ENCODE measurements at regions not wholly inside any gene's neighbourhood (a gene's known extent, or its start where the extent isn't known, plus 50 kb on each side); places are given as distances from the start of the nearest gene placed in this dataset.

GRCh38 chr2:425243-425642, 137.4 kb upstream of the ALKAL2 start:
- no peak for DNase-seq

DNA sequence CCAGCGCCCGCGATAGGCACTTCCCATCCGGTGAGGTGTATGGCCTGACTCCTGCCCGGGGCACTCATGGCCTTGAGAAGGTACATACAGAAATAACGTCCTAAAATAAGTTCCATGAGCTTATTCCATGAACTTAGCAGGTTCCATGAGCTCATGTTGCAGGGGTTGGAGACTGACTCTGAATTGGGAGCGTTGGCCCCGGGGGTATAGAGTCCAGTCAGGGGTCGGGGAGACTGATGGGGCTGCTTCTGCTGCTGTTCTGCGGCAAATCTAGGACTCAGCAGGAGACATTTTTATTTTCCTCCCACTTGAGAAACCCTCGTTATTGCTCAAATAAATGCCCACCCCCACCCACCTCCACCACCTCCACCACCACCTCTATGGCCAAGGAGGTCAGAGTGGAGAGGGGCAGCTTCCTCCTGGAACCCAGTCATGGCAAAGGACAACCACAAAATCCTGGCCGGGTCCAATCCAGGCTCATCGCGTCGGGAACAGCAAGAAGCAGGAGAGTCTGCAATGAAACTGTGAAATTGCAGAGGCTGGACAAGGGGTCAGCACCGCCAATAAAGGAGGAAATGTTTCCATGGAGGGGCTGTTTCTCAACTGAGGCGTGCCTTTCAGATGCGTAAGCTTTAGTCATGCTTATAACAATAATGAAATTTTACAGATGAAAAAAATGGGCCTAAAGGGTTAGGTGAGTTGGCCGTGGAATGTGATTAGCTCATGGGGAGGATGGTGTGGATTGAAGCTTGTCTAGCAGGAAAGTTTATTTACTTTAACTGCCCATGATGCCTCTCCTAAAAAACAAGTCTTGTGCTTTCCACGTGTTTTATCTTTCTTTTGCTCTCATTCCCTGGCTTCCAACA, 136.6 kb upstream of the ALKAL2 start:
- DNase-seq = no peak

DNA sequence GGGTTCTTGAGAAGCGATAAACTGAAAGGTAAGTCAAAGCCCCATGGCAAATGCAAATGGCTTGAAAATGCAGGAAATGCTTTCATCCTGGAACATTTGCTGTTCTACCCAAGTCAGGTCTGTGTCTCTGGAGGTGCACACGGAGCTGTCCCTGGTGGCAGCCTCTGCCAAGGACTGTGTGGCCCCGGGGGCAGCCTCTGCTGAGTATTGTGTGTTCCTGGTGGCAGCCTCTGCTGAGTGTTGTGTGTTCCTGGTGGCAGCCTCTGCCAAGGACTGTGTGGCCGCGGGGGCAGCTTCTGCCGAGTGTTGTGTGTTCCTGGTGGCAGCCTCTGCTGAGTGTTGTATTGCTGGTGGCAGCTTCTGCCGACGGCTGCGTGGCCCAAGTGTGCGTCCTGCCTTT, 135.6 kb upstream of the ALKAL2 start:
- no peak for DNase-seq

DNA sequence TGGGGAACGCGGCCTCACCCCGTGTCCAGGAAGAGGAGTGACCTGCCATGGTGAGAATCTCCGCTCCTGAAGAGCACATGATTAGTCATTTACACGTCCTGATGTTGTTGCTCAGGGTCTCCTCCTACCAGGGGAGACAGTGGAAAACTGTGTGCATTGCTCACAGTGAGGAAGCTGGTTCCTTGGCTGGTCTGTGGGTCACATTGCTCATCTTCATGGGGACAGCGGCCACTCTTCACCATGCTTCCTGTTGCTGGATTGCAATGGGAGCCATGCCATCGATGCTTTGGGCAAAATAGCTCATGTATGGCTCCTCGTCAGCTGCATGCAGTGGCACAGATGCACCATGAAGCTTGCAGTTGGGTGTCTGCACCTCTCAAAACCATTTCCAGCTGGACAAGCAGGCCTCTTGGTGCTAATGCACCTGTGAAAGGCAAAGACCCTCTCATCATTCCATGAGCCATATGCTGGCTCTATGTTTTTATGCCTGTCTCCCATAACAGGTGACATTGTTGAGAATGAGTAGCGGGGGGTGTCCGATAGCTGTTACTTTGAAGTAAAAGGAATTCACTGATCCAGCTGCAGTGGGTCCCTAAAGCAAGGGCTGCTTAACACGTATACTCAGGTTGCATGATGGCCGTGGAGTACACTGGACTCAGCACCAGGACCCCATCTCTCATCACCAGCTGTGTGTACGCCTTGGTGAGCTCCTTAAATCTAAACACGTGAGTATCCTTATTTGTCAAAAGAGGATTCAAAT, 135.0 kb upstream of the ALKAL2 start:
- no peak for DNase-seq

GRCh38 chr2:421406-421805, 133.5 kb upstream of the ALKAL2 start:
- DNase-seq = no peak

GRCh38 chr2:419687-420317, 131.9 kb upstream of the ALKAL2 start:
- DNase-seq = no peak

GRCh38 chr2:417662-418061, 129.8 kb upstream of the ALKAL2 start:
- no peak for DNase-seq

DNA sequence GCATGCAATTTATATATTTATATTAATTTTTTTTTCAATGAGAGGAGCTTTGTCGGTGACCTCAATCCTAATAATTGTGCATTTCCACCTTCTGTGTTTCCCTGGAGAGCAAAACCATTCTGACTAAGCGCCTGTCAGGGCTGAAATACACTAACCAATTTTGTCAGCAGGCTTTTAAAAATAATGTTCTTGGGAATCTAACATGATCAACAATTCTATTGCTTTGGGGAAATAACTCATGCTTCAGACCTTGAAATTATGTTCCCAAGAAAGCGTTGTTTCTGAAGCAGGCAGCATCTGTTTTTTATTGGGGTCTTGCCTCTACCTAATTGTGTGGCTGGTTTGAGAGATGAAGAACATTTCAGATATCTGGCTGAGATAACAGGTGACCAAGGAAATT, 129.1 kb upstream of the ALKAL2 start:
- no peak for DNase-seq

DNA sequence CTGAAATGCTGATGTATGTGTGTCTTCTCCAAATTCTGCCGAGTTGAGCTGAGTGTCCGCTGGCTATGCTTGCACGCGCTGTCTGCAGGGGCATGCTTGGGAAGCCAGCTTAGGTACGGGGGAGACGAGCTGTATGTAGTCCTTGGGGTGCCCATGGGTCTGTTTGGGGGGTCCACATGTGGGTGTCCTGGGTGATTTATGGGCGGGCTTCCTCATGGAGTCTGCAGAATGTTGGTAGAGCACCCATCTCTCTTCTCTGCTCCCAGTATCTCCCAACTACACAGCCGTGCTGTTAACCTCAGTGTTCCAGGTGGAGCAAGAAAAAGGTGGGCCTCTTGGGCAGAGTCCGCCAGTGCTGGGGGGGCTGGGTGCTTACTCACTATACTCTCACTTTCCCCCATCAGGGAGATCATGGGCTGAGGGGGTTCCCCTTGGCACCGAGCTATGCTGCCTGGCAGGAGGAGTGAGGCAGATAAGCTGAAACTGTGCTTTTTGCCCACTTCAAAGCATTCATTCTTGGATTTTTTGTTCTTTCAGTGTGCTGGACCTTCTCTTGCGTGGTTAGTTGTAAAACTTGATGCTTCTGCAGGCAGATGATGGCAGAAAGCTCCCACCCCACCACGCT, 128.2 kb upstream of the ALKAL2 start:
- DNase-seq = no peak

DNA sequence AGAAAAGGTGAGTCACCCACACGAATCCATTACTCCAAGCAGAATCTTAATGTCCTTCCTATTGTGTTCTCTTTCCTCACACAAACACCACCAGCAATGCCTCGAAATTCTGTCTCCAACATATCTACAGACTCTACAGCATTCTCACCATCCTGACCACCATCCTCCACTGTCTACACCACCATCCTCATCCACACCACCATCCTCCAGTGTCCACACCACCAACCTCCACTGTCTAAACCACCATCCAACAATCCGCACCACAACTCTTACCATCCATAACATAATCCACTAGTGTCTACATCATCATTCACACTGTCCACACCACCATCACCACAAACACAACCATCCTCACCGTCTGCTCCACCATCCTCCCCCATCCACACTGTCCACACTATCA, 121.6 kb upstream of the ALKAL2 start:
- DNase-seq = no peak

- no peak for DNase-seq
Measured at GRCh38 chr2:407630-408029, 119.7 kb upstream of the ALKAL2 start.

DNA sequence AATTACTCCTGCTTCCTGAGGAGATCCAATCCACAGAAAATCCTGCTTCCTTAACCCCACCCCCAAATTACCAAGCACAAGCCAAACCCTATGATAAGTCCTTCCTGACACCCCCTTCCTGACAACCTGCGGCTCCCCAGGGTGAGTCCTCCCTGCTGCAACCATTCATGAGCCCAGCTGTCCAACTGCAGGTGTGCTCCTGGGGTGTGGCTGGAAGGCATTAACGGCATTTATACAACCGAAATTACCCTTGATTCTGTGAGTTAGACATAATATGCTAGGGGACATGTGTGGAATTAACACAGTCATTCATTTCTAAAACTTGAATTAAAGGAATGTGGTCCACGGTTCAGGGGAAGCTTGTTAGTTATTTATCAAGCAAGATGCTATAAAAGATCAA, 119.0 kb upstream of the ALKAL2 start:
- no peak for DNase-seq

DNA sequence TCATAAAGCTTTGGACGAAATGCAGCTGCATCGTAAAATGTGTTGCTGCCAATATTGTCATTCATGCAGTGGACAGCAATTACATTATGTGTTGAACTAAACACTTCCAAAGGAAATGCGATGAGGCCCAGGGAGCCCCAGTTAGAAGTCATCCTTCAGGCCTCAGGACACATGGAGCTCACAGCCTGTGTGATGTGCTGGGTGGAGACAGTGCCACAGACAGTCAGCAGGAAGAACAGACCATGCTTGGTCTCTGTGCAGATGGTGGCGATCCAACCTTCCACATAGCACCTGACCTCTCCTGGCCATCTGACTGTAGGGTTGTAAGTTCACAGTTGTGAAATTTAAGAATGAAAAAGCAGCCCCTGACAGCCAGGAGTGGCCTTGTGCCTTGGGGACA, 118.3 kb upstream of the ALKAL2 start:
- DNase-seq = no peak

- DNase-seq = no peak
Measured at GRCh38 chr2:404581-404980, 116.7 kb upstream of the ALKAL2 start.

DNA sequence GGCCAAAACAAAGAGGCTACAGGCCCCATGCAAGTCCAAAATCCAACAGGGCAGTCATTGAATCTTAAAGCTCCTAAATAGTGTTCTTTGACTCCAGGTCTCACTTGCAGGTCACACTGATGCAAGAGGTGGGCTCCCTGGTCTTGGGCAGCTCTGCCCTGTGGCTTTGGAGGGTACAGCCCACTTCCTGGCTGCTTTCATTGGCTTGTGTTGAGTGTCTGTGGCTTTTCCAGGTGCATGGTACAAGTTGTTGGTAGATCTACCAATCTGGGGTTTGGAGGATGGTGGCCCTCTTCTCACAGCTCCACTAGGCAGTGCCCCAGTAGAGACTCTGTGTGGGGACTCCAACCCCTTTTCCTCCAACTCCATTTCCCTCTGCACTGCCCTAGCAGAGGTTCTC, 115.8 kb upstream of the ALKAL2 start:
- DNase-seq = no peak

DNA sequence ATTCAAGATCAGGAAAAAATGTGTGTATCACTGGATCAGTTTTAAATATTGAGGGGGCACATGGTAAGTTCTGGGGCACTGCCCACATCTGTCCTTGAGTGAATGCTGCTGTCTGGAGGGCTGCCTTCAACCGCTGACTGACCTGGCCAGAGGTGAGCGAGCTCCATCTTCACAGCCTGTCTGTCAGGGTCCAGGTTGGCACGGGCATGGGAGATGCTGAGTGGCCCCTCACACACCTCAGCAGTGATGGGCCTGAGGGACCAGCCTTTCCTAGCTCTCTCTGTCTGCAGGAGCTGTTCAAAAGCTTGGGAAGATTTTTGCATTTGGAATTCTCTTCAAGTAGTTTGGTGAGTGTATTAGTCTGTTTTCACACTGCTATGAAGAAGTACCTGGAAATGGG, 114.8 kb upstream of the ALKAL2 start:
- DNase-seq = no peak

DNA sequence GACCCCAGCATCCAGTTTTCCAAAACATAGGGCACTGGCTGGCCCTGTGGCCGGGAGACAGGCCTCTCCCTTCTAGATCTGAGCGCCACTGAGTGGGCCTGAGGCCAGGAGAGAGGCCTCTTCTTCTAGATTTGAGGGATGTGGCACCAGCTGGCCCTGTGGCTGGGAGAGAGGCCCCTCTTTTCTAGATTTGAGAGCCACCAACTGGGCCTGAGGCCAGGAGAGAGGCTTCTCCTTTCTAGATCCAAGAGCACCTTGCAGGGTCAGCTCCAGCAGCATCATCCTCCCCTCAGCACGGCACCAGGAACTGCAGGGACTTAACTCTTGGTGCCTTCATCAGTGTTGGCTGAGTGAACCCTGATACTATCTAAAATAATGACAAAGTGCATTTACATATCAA, 114.3 kb upstream of the ALKAL2 start:
- DNase-seq = no peak

DNA sequence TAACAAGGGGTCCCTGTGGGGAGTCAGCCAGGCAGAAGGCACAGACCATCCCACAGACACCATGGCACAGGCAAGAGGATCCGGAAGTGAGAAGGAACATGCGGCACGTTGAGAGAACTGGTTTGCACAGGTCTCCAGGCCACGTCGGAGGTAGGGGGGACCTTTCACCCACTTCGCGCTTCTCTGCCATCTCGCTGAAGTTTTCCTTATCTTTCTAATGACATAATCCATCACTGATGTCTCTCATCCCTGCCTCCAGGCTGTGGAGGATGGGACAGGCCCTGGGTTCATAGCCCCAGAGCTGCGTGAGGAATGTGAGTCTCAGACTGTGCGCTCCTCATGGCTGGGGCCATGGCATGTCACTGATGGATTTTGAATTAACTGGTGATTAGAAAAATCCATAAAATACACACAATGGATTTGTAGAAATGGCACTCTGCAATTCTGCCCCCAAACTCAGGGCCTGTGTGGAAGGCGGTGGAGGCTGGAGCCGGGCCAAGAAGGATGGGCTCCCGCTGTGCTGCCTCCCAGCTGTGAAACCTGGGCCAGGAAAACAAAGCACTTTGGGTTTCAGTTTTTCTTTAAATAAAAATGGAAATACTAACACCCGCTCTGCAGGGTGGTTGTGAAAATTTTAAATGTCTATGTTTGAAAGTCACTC, 113.3 kb upstream of the ALKAL2 start:
- no peak for DNase-seq

DNA sequence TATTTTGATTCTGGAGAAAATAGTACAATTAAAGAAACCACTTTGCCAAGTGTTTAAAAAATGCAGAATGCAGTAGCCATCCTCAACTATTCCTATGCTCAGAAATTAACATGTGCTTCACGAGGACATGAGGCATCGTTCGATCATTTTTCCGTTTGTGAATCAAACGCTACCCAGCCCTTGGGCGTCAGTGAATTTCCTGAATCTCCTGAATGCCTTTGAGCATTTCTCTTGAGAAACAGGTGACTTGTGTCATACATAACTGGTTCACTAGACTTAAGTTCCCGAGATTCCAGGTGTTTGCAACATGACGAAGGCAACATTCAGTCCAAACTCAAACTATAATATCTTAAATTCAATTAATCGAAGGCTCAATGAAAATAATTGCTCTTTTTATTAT, 110.0 kb upstream of the ALKAL2 start:
- no peak for DNase-seq

DNA sequence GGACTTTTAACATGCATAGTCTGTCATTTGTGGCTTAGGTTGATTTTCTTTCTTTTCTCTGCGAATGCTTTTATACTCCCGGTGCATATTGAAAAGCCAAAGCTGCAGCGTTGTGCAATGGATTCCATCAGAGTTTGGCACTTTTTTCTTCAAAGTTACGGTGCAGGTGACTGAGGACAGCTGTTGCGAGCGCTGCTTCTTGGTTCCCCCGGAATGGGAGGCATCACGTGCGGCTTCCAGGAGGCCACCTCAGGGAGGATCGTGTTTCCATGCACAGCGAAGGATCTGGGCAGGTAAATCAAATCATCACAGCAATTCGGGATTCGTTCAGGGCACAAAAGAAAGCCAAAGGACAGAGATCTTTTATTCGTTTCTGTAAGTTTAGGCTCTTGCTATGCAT, 109.6 kb upstream of the ALKAL2 start:
- DNase-seq = no peak

GRCh38 chr2:396903-397302, 109.0 kb upstream of the ALKAL2 start:
- no peak for DNase-seq

DNA sequence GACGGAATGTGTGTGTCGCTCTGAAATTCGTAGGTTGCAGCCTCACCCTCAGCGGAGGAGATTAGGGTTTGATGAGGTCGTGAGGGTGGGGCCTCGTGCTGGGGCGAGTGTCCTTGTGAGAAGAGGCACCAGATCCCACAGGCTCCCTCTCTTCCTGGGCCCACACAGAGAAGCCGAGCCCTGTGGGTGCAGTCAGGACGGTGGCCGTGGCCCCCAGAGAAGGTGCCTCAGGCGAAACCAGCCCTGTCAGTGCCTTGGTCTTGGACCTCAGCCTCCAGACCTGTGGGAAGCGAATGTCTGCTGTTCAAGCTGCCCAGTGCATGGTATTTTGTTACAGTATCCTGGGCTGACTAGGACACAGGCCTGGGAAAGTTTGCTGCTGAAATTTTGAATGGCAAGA, 108.0 kb upstream of the ALKAL2 start:
- DNase-seq = no peak
